K562 (cell line): ENCODE measurements at regions not wholly inside any gene's neighbourhood (a gene's known extent, or its start where the extent isn't known, plus 50 kb on each side); places are given as distances from the start of the nearest gene placed in this dataset.

Source experiments
- FOSL1 ChIP-seq: fragments of 200-800 bp; sonication (Bioruptor generic); conservative IDR thresholded peaks from 2 replicates; pipeline ENCODE4 v1.6.1; 2016; ENCODE audit warnings: missing genetic modification characterization, missing compliant biosample characterization
- TF ChIP-seq, protein P1 (sequence below), 3 experiments: fragments of 200-800 bp in 1 of 3; fragments of 250-450 bp in 1 of 3; fragments of 450-650 bp in 1 of 3; sonication (Bioruptor Pico) in 1 of 3; sonication (Bioruptor generic) in 1 of 3; formaldehyde crosslinking in 1 of 3; IDR thresholded peaks; 2 replicates each; pipeline versions ENCODE4 v1.6.1 to v1.8.0; 2016 to 2022; ENCODE audit warnings: mild to moderate bottlenecking in 2 of 3, missing genetic modification characterization in 2 of 3, missing compliant biosample characterization in 1 of 3, moderate library complexity in 1 of 3
- TF ChIP-seq, protein P2 (sequence below): sonication (generic); formaldehyde crosslinking; IDR thresholded peaks from 2 replicates; pipeline ENCODE4 v1.8.0; 2022; ENCODE audit warnings: missing genetic modification reagents, mild to moderate bottlenecking, borderline replicate concordance
- TF ChIP-seq, protein P3 (sequence below): fragments of 150-350 bp; IDR thresholded peaks from 2 replicates; pipeline ENCODE4 v1.6.1; 2014; ENCODE audit warnings: low read depth, mild to moderate bottlenecking, low read length, borderline replicate concordance

DNA sequence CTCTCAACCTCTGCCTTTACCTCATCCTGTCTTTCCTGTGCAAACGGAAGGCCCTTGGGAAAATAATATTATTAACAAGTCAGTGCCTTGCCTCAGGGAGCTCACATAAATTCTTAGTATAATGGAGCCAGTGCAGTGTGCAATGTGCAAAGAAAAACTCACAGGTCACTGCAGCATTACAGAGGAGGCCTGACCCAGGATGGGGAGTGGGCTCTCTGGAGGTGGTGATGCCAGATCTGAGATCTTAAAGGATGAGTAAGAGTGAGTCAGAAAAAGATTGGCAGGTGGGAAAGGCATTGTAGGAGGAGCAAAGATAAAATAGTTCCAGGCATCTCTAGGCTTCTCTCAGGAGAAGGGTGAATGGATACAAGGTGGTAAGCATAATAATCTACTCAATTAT, 185.6 kb upstream of the ADAMTS9 start (continued):
- TF ChIP-seq, protein P1, sequence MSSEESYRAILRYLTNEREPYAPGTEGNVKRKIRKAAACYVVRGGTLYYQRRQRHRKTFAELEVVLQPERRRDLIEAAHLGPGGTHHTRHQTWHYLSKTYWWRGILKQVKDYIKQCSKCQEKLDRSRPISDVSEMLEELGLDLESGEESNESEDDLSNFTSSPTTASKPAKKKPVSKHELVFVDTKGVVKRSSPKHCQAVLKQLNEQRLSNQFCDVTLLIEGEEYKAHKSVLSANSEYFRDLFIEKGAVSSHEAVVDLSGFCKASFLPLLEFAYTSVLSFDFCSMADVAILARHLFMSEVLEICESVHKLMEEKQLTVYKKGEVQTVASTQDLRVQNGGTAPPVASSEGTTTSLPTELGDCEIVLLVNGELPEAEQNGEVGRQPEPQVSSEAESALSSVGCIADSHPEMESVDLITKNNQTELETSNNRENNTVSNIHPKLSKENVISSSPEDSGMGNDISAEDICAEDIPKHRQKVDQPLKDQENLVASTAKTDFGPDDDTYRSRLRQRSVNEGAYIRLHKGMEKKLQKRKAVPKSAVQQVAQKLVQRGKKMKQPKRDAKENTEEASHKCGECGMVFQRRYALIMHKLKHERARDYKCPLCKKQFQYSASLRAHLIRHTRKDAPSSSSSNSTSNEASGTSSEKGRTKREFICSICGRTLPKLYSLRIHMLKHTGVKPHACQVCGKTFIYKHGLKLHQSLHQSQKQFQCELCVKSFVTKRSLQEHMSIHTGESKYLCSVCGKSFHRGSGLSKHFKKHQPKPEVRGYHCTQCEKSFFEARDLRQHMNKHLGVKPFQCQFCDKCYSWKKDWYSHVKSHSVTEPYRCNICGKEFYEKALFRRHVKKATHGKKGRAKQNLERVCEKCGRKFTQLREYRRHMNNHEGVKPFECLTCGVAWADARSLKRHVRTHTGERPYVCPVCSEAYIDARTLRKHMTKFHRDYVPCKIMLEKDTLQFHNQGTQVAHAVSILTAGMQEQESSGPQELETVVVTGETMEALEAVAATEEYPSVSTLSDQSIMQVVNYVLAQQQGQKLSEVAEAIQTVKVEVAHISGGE (CRISPR knock-in tag; IDR thresholded peaks at IDR 0.05): peak in 1 of 3 experiments; percentile 57; a peak in 1 of 6 replicates
- TF ChIP-seq, protein P2, sequence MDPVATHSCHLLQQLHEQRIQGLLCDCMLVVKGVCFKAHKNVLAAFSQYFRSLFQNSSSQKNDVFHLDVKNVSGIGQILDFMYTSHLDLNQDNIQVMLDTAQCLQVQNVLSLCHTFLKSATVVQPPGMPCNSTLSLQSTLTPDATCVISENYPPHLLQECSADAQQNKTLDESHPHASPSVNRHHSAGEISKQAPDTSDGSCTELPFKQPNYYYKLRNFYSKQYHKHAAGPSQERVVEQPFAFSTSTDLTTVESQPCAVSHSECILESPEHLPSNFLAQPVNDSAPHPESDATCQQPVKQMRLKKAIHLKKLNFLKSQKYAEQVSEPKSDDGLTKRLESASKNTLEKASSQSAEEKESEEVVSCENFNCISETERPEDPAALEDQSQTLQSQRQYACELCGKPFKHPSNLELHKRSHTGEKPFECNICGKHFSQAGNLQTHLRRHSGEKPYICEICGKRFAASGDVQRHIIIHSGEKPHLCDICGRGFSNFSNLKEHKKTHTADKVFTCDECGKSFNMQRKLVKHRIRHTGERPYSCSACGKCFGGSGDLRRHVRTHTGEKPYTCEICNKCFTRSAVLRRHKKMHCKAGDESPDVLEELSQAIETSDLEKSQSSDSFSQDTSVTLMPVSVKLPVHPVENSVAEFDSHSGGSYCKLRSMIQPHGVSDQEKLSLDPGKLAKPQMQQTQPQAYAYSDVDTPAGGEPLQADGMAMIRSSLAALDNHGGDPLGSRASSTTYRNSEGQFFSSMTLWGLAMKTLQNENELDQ (CRISPR knock-in tag): no peak
- TF ChIP-seq, protein P3, sequence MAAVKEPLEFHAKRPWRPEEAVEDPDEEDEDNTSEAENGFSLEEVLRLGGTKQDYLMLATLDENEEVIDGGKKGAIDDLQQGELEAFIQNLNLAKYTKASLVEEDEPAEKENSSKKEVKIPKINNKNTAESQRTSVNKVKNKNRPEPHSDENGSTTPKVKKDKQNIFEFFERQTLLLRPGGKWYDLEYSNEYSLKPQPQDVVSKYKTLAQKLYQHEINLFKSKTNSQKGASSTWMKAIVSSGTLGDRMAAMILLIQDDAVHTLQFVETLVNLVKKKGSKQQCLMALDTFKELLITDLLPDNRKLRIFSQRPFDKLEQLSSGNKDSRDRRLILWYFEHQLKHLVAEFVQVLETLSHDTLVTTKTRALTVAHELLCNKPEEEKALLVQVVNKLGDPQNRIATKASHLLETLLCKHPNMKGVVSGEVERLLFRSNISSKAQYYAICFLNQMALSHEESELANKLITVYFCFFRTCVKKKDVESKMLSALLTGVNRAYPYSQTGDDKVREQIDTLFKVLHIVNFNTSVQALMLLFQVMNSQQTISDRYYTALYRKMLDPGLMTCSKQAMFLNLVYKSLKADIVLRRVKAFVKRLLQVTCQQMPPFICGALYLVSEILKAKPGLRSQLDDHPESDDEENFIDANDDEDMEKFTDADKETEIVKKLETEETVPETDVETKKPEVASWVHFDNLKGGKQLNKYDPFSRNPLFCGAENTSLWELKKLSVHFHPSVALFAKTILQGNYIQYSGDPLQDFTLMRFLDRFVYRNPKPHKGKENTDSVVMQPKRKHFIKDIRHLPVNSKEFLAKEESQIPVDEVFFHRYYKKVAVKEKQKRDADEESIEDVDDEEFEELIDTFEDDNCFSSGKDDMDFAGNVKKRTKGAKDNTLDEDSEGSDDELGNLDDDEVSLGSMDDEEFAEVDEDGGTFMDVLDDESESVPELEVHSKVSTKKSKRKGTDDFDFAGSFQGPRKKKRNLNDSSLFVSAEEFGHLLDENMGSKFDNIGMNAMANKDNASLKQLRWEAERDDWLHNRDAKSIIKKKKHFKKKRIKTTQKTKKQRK: no peak
- peak; percentile 69 for TF ChIP-seq FOSL1 (tag)
